ENCODE measurements at regions not wholly inside any gene's neighbourhood (a gene's known extent, or its start where the extent isn't known, plus 50 kb on each side); places are given as distances from the start of the nearest gene placed in this dataset.
"Not testable (repeated sequence)": the region's sequence is repeated elsewhere in the genome, so short reads cannot be mapped to it uniquely, and the experiment has no call there.

GRCh38 chr4:83905952-83906351 lies 370.0 kb downstream of the GPAT3 start:
- CTCF ChIA-PET, result no interaction called here
- no TSS peak for BruUV-seq (replicated peaks)
- no peak for TF ChIP-seq POLR2AphosphoS5 (IDR thresholded peaks at IDR 0.05; ENCODE audit: low read depth, low read length)
- TF ChIP-seq TCF7L2 (IDR thresholded peaks at IDR 0.05; ENCODE audit: low read depth, low read length), result no peak
- TF ChIP-seq CTCF (IDR thresholded peaks at IDR 0.05), result peak; percentile 52
- TF ChIP-seq SIN3A (IDR thresholded peaks at IDR 0.05; ENCODE audit: borderline replicate concordance, insufficient read depth, low read depth, low read length), result no peak
- TF ChIP-seq, protein P1, sequence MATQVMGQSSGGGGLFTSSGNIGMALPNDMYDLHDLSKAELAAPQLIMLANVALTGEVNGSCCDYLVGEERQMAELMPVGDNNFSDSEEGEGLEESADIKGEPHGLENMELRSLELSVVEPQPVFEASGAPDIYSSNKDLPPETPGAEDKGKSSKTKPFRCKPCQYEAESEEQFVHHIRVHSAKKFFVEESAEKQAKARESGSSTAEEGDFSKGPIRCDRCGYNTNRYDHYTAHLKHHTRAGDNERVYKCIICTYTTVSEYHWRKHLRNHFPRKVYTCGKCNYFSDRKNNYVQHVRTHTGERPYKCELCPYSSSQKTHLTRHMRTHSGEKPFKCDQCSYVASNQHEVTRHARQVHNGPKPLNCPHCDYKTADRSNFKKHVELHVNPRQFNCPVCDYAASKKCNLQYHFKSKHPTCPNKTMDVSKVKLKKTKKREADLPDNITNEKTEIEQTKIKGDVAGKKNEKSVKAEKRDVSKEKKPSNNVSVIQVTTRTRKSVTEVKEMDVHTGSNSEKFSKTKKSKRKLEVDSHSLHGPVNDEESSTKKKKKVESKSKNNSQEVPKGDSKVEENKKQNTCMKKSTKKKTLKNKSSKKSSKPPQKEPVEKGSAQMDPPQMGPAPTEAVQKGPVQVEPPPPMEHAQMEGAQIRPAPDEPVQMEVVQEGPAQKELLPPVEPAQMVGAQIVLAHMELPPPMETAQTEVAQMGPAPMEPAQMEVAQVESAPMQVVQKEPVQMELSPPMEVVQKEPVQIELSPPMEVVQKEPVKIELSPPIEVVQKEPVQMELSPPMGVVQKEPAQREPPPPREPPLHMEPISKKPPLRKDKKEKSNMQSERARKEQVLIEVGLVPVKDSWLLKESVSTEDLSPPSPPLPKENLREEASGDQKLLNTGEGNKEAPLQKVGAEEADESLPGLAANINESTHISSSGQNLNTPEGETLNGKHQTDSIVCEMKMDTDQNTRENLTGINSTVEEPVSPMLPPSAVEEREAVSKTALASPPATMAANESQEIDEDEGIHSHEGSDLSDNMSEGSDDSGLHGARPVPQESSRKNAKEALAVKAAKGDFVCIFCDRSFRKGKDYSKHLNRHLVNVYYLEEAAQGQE (IDR thresholded peaks at IDR 0.05; ENCODE audit: insufficient read depth in 1 of 2, low read depth in 2 of 2, low read length in 1 of 2), result no peak
- intact Hi-C loops (cut with micrococcal nuclease; ENCODE audit: unreplicated experiment), result no loop called here
- DNase-seq (ENCODE audit: low read depth, low spot score) (no peak), ATAC-seq (no peak)
- in situ Hi-C loops (cut with HindIII; ENCODE audit: low pct_unique_long_range_greater_than_20kb, low sequenced_read_pairs), result no loop called here
- Histone ChIP-seq H3K27ac (ENCODE audit: low read length) (no peak overlapping the region), H3K27me3 (ENCODE audit: control insufficient read depth, insufficient read depth, low read length) (no peaks in the 10 kb centered on the region), H3K4me3 (ENCODE audit: low read depth in 2 of 2, low read length in 2 of 2) (no peak overlapping the region), H3K36me3 (ENCODE audit: control insufficient read depth, insufficient read depth, low read length) (no peaks in the 10 kb centered on the region), H3K4me1 (ENCODE audit: control insufficient read depth, insufficient read depth, low read length) (no peaks in the 10 kb centered on the region), H3K9me3 (ENCODE audit: control insufficient read depth, insufficient read depth, low read depth, low read length) (no peaks in the 10 kb centered on the region)
- POLR2A ChIA-PET, result no interaction called here

DNA sequence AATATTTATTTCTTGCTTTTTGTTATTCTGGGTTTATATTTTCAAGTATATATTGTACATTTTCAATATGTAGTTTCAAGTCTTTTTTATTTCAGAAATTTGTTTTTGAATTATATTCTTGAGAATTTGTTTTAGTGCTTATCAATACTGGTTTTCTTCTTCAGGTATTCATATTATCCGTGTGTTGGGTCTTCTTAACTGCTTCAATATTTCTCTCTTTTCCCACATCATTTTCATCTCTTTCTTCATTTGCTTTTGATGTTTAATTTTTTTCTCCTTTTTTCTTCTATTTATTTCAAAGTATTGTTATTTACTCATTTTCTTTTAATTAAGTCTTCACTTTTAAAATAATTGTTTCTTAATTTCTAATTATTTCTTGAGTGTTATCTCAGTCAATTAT lies 367.8 kb downstream of the GPAT3 start:
- DNase-seq (ENCODE audit: low read depth, low spot score); H3K4me3 ChIP-seq (ENCODE audit: low read depth in 2 of 2, low read length in 2 of 2); H3K36me3 ChIP-seq (ENCODE audit: control insufficient read depth, insufficient read depth, low read length); H3K4me1 ChIP-seq (ENCODE audit: control insufficient read depth, insufficient read depth, low read length); in situ Hi-C loops (cut with HindIII; ENCODE audit: low pct_unique_long_range_greater_than_20kb, low sequenced_read_pairs); H3K9me3 ChIP-seq (ENCODE audit: control insufficient read depth, insufficient read depth, low read depth, low read length); POLR2A ChIA-PET; intact Hi-C loops (cut with micrococcal nuclease; ENCODE audit: unreplicated experiment); BruUV-seq (replicated peaks); CTCF ChIA-PET; ATAC-seq; H3K27me3 ChIP-seq (ENCODE audit: control insufficient read depth, insufficient read depth, low read length); H3K27ac ChIP-seq (ENCODE audit: low read length): not testable (repeated sequence)

DNA sequence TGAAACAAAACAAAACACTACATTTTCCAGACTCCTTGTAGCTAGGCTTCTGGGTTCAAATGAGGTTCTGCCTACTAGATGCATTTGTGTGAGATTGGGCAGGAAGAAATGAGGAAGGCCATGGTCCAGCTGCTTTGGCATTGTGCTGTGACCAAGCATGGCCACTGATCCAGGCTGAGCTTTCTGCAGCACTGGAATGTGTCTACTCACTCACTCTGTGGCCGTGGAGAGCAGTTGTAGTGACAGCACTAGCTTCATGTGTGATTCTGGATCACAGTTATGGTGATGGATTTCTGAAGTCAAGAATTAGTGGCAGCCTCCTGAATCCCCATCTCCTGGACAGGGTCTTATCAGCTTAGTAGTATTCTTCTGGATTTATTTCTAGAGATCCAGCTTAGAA lies 358.9 kb downstream of the GPAT3 start:
- Histone ChIP-seq H3K27me3 (ENCODE audit: control insufficient read depth, insufficient read depth, low read length) (no peaks in the 10 kb centered on the region), H3K4me1 (ENCODE audit: control insufficient read depth, insufficient read depth, low read length) (no peaks in the 10 kb centered on the region), H3K27ac (ENCODE audit: low read length) (no peak overlapping the region), H3K4me3 (ENCODE audit: low read depth in 2 of 2, low read length in 2 of 2) (no peak overlapping the region), H3K9me3 (ENCODE audit: control insufficient read depth, insufficient read depth, low read depth, low read length) (no peaks in the 10 kb centered on the region), H3K36me3 (ENCODE audit: control insufficient read depth, insufficient read depth, low read length) (no peaks in the 10 kb centered on the region)
- no peak for ATAC-seq
- CTCF ChIA-PET, result no interaction called here
- DNase-seq (ENCODE audit: low read depth, low spot score), result no peak
- in situ Hi-C loops (cut with HindIII; ENCODE audit: low pct_unique_long_range_greater_than_20kb, low sequenced_read_pairs) (no loop called here), intact Hi-C loops (cut with micrococcal nuclease; ENCODE audit: unreplicated experiment) (no loop called here)
- POLR2A ChIA-PET, result interaction anchor here (0.6 kb wide), 1 partner anchor 593 kb away, joined by 3 read pairs; no protein-coding TSS in a partner anchor
- TF ChIP-seq CTCF (IDR thresholded peaks at IDR 0.05) (no peak), POLR2AphosphoS5 (IDR thresholded peaks at IDR 0.05; ENCODE audit: low read depth, low read length) (no peak), SIN3A (IDR thresholded peaks at IDR 0.05; ENCODE audit: borderline replicate concordance, insufficient read depth, low read depth, low read length) (no peak), TCF7L2 (IDR thresholded peaks at IDR 0.05; ENCODE audit: low read depth, low read length) (no peak)
- TF ChIP-seq, protein P1 (IDR thresholded peaks at IDR 0.05; ENCODE audit: insufficient read depth in 1 of 2, low read depth in 2 of 2, low read length in 1 of 2), result no peak
- BruUV-seq (replicated peaks), result no TSS peak
